ENCODE measurements at regions not wholly inside any gene's neighbourhood (a gene's known extent, or its start where the extent isn't known, plus 50 kb on each side); places are given as distances from the start of the nearest gene placed in this dataset.
"Not testable (repeated sequence)": the region's sequence is repeated elsewhere in the genome, so short reads cannot be mapped to it uniquely, and the experiment has no call there.

DNA sequence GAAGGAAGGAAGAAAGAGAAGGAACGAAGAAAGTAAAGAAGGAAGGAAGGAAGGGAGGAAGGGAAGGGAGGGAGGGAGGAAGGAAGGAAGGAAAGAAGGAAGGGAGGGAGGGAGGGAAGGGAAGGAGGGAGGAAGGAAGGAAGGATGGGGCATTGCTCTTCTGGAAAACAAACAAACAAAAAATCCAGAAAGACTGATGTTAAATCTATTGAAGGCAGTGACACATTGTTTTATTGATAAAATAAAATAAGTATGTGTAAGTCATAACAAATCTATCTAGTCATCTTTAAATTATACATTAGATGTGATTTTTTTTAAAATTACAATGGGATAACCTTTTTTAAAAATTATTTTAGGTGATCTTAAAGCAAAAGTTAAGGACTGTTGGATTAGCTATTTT, 1245.5 kb downstream of the STIM2 start:
- H3K36me3 ChIP-seq (ENCODE audit: control insufficient read depth in 1 of 2, insufficient read depth in 2 of 2, low read length in 2 of 2) = no peaks in the 10 kb centered on the region
- no peak overlapping the region for H3K4me3 ChIP-seq (ENCODE audit: low read depth in 1 of 2, low read length in 2 of 2)
- no peaks in the 10 kb centered on the region for H3K27me3 ChIP-seq (ENCODE audit: low read depth, low read length)
- no peaks in the 10 kb centered on the region for H3K9me3 ChIP-seq (ENCODE audit: control insufficient read depth in 1 of 2, low read length in 2 of 2)
- no peaks in the 10 kb centered on the region for H3K4me1 ChIP-seq (ENCODE audit: control insufficient read depth in 1 of 2, insufficient read depth in 2 of 2, low read length in 2 of 2)
- no peak overlapping the region for H3K27ac ChIP-seq (ENCODE audit: low read length)

DNA sequence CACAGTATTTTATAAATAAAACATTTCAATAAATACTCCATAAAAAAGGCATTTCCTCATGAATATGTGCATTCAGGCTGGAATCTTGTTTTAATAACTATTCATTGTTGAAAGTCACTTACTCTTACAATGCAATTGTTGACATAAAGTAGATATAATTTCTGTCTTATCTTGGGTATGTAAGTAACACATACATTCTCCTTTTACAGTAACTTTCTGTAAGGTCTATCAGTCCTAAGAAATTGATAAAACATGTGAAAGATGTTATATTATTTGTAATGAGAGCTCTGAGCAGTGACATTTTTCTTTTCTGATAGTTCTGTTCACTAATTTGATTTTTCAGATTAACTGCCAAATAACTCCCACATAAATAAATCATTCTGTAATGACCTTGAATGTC, 1249.2 kb downstream of the STIM2 start:
- Histone ChIP-seq H3K4me1 (ENCODE audit: control insufficient read depth in 1 of 2, insufficient read depth in 2 of 2, low read length in 2 of 2) (no peaks in the 10 kb centered on the region), H3K27ac (ENCODE audit: low read length) (no peak overlapping the region), H3K27me3 (ENCODE audit: low read depth, low read length) (no peaks in the 10 kb centered on the region), H3K36me3 (ENCODE audit: control insufficient read depth in 1 of 2, insufficient read depth in 2 of 2, low read length in 2 of 2) (no peaks in the 10 kb centered on the region), H3K9me3 (ENCODE audit: control insufficient read depth in 1 of 2, low read length in 2 of 2) (no peaks in the 10 kb centered on the region), H3K4me3 (ENCODE audit: low read depth in 1 of 2, low read length in 2 of 2) (no peak overlapping the region)

DNA sequence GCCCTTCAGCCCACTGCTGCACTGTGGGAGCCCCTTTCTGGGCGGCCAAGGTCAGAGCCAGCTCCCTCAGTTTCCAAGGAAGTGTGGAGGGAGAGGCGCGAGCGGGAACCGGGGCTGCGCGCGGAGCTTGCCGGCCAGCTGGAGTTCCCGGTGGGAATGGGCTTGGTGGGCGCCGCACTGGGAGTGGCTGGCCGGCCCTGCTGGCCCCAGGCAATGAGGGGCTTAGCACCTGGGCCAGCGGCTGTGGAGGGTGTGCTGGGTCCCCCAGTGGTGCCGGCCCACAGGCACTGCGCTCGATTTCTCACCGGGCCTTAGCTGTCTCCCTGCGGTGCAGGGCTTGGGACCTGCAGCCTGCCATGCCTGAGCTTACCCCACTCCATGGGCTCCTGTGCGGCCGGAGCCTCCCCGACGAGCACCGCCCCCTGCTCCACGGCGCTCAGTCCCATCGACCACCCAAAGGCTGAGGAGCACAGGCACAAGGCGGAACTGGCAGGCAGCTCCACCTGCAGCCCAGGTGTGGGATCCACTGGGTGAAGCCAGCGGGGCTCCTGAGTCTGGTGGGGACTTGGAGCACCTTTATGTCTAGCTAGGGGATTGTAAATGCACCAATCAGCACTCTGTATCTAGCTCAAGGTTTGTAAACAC, 1252.2 kb downstream of the STIM2 start:
- H3K27me3 ChIP-seq (ENCODE audit: low read depth, low read length); H3K9me3 ChIP-seq (ENCODE audit: control insufficient read depth in 1 of 2, low read length in 2 of 2); H3K27ac ChIP-seq (ENCODE audit: low read length); H3K4me3 ChIP-seq (ENCODE audit: low read depth in 1 of 2, low read length in 2 of 2); H3K36me3 ChIP-seq (ENCODE audit: control insufficient read depth in 1 of 2, insufficient read depth in 2 of 2, low read length in 2 of 2); H3K4me1 ChIP-seq (ENCODE audit: control insufficient read depth in 1 of 2, insufficient read depth in 2 of 2, low read length in 2 of 2): not testable (repeated sequence)

DNA sequence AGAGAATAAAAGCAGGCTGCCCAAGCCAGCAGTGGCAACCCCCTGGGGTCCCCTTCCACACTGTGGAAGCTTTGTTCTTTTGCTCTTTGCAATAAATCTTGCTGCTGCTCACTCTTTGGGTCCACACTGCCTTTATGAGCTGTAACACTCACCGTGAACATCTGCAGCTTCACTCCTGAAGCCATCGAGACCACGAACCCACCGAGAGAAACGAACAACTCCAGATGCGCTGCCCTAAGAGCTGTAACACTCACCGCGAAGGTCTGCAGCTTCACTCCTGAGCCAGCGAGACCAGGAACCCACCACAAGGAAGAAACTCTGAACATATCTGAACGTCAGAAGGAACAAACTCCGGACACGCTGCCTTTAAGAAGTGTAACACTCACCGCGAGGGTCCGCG, 1252.9 kb downstream of the STIM2 start:
- not testable (repeated sequence) for H3K36me3 ChIP-seq (ENCODE audit: control insufficient read depth in 1 of 2, insufficient read depth in 2 of 2, low read length in 2 of 2)

DNA sequence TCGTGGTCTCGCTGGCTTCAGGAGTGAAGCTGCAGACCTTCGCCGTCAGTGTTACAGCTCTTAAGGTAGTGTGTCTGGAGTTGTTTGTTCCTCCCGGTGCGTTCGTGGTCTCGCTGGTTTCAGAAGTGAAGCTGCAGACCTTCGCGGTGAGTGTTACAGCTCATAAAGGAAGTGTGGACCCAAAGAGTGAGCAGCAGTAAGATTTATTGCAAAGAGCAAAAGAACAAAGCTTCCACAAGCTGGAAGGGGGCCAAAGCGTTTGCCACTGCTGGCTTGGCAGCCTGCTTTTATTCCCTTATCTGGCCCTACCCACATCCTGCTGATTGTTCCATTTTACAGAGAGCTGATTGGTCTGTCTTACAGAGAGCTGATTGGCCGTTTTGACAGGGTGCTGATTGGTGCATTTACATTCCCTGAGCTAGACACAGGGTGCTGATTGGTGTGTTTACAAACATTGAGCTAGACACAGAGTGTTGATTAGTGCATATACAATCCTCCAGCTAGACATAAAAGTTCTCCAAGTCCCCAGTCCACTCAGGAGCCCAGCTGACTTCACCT, 1256.0 kb downstream of the STIM2 start:
- not testable (repeated sequence) for H3K4me1 ChIP-seq (ENCODE audit: control insufficient read depth in 1 of 2, insufficient read depth in 2 of 2, low read length in 2 of 2); H3K4me3 ChIP-seq (ENCODE audit: low read depth in 1 of 2, low read length in 2 of 2); H3K27me3 ChIP-seq (ENCODE audit: low read depth, low read length); H3K27ac ChIP-seq (ENCODE audit: low read length); H3K36me3 ChIP-seq (ENCODE audit: control insufficient read depth in 1 of 2, insufficient read depth in 2 of 2, low read length in 2 of 2); H3K9me3 ChIP-seq (ENCODE audit: control insufficient read depth in 1 of 2, low read length in 2 of 2)

More for the DNA sequence above, 1252.9 kb downstream of the STIM2 start:
- H3K4me1 ChIP-seq (ENCODE audit: control insufficient read depth in 1 of 2, insufficient read depth in 2 of 2, low read length in 2 of 2); H3K9me3 ChIP-seq (ENCODE audit: control insufficient read depth in 1 of 2, low read length in 2 of 2); H3K27me3 ChIP-seq (ENCODE audit: low read depth, low read length); H3K4me3 ChIP-seq (ENCODE audit: low read depth in 1 of 2, low read length in 2 of 2); H3K27ac ChIP-seq (ENCODE audit: low read length): not testable (repeated sequence)

DNA sequence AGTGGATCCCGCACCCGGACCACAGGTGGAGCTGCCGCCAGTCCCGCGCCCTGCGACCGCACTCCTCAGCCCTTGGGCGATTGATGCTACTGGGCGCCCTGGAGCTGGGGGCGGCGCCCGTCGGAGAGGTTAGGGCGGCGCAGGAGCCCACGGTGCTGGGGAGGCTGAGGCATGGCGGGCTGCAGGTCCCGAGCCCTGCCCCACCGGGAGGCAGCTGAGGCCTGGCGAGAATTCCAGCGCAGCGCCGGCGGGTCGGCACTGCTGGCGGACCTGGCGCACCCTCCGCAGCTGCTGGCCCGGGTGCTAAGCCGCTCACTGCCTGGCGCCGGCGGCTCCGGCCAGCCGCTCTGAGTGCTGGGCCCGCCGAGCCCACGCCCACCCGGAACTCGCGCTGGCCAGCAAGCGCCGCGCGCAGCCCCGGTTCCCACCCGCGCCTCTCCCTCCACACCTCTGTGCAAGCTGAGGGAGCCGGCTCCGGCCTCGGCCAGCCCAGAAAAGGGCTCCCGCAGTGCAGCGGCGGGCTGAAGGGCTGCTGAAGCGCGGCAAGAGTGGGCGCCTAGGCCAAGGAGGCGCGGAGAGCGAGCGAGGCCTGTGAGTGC, 1256.5 kb downstream of the STIM2 start:
- Histone ChIP-seq H3K27me3 (ENCODE audit: low read depth, low read length) (no peaks in the 10 kb centered on the region), H3K4me3 (ENCODE audit: low read depth in 1 of 2, low read length in 2 of 2) (no peak overlapping the region), H3K36me3 (ENCODE audit: control insufficient read depth in 1 of 2, insufficient read depth in 2 of 2, low read length in 2 of 2) (no peaks in the 10 kb centered on the region), H3K9me3 (ENCODE audit: control insufficient read depth in 1 of 2, low read length in 2 of 2) (peaks cover 0 to 5% of the 10 kb centered on the region in 2 donors), H3K4me1 (ENCODE audit: control insufficient read depth in 1 of 2, insufficient read depth in 2 of 2, low read length in 2 of 2) (no peaks in the 10 kb centered on the region), H3K27ac (ENCODE audit: low read length) (no peak overlapping the region)

DNA sequence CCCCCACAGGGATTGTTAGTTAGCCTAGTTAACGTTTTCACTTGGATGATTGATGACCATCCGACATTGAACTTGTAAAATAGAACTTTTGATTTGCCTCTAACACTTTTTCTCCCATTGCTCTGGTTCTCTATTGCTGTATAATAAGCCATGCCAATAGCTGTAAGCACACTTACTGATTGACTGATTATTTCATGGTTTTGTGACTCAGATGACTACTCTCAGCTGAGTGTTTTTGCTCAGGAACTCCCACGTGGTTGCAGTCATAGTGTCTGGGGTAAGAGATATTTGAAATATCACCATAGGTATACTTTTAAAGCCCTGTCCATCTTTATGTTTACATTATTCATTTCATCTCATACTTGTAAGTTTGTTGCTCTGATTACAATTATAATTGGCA, 1285.5 kb downstream of the STIM2 start:
- no peaks in the 10 kb centered on the region for H3K36me3 ChIP-seq (ENCODE audit: control insufficient read depth in 1 of 2, insufficient read depth in 2 of 2, low read length in 2 of 2)
- H3K9me3 ChIP-seq (ENCODE audit: control insufficient read depth in 1 of 2, low read length in 2 of 2) = no peaks in the 10 kb centered on the region
- no peak overlapping the region for H3K27ac ChIP-seq (ENCODE audit: low read length)
- no peaks in the 10 kb centered on the region for H3K4me1 ChIP-seq (ENCODE audit: control insufficient read depth in 1 of 2, insufficient read depth in 2 of 2, low read length in 2 of 2)
- H3K4me3 ChIP-seq (ENCODE audit: low read depth in 1 of 2, low read length in 2 of 2) = no peak overlapping the region
- no peaks in the 10 kb centered on the region for H3K27me3 ChIP-seq (ENCODE audit: low read depth, low read length)

DNA sequence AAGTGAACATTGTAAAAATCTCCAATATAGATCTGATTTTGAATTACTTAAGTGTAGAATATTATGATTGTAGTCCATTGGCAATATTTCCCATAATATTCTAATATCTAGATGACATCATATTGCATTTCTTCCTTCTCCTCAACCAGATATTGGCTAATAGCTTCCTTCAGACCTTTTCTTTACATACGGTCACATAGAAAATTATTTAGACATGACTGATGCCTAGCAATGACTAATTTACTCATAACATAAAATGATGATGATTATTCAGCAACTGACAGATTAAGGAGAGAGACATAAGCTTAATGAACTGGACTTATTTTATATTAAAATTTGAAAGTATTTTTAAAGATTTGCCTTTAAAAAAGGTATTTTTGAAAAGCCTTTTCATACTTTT, 1287.6 kb downstream of the STIM2 start:
- Histone ChIP-seq H3K36me3 (ENCODE audit: control insufficient read depth in 1 of 2, insufficient read depth in 2 of 2, low read length in 2 of 2) (no peaks in the 10 kb centered on the region), H3K27me3 (ENCODE audit: low read depth, low read length) (no peaks in the 10 kb centered on the region), H3K4me3 (ENCODE audit: low read depth in 1 of 2, low read length in 2 of 2) (no peak overlapping the region), H3K9me3 (ENCODE audit: control insufficient read depth in 1 of 2, low read length in 2 of 2) (no peaks in the 10 kb centered on the region), H3K27ac (ENCODE audit: low read length) (no peak overlapping the region), H3K4me1 (ENCODE audit: control insufficient read depth in 1 of 2, insufficient read depth in 2 of 2, low read length in 2 of 2) (no peaks in the 10 kb centered on the region)

DNA sequence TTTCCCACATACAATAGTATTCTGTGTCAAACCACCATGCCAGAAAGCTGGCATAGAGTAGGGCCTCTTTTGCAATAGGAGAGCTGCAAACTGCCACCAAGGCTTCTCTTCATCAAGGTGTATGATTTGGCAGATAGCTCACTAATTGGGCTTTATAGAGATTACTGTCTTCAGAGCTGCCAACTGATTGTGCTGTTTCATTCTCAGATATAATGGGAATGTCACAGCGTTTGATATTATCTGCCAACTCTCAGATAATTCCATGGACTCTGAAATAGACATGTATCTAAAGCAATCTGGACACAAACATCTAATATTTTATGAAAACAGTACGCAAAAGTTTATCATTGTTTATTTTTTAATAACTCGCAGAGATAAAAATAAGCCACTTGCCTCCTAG, 1289.1 kb downstream of the STIM2 start:
- Histone ChIP-seq H3K27me3 (ENCODE audit: low read depth, low read length) (no peaks in the 10 kb centered on the region), H3K36me3 (ENCODE audit: control insufficient read depth in 1 of 2, insufficient read depth in 2 of 2, low read length in 2 of 2) (no peaks in the 10 kb centered on the region), H3K4me1 (ENCODE audit: control insufficient read depth in 1 of 2, insufficient read depth in 2 of 2, low read length in 2 of 2) (no peaks in the 10 kb centered on the region), H3K9me3 (ENCODE audit: control insufficient read depth in 1 of 2, low read length in 2 of 2) (no peaks in the 10 kb centered on the region), H3K27ac (ENCODE audit: low read length) (no peak overlapping the region), H3K4me3 (ENCODE audit: low read depth in 1 of 2, low read length in 2 of 2) (no peak overlapping the region)

DNA sequence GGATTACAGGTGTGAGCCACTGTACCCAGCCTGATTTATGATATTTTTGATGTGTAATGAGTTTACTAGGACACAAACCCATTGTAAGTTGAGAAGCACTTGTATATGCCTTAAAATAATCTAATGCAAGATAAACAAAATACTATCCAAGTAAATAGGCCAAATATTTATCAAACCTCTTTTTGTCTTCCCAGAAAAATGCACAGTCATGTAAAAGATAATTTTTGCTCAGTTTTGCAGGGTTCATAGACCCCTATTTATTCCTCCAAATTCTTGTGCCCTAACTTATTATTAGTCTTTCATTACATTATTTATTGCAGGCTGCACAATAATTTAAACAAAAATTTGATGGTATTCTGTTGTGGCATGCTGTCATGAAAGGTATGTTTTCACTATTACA, 1290.7 kb downstream of the STIM2 start:
- Histone ChIP-seq H3K27ac (ENCODE audit: low read length) (no peak overlapping the region), H3K4me3 (ENCODE audit: low read depth in 1 of 2, low read length in 2 of 2) (no peak overlapping the region), H3K27me3 (ENCODE audit: low read depth, low read length) (no peaks in the 10 kb centered on the region), H3K4me1 (ENCODE audit: control insufficient read depth in 1 of 2, insufficient read depth in 2 of 2, low read length in 2 of 2) (no peaks in the 10 kb centered on the region), H3K9me3 (ENCODE audit: control insufficient read depth in 1 of 2, low read length in 2 of 2) (no peaks in the 10 kb centered on the region), H3K36me3 (ENCODE audit: control insufficient read depth in 1 of 2, insufficient read depth in 2 of 2, low read length in 2 of 2) (no peaks in the 10 kb centered on the region)

DNA sequence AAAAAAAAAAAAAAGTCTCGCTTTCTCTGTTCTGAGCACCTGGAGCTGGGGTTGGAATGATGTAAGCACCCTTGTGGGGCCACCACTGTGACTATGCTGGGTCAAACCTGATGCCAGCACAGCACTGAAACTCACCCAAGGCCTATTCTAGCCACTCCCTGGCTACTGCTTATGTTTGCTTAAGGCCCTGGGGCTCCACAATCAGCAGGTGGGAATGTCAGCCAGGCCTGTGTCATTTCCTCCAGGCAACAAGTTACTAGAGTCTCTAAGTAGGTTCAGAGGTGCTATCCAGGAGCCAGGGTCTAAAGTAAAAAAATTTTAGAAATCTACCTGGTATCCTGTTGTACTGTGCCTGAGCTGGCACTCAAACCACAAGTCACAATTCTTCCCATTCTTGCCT, 1306.8 kb downstream of the STIM2 start:
- peaks cover 0 to 2% of the 10 kb centered on the region in 2 donors for H3K9me3 ChIP-seq (ENCODE audit: control insufficient read depth in 1 of 2, low read length in 2 of 2)

DNA sequence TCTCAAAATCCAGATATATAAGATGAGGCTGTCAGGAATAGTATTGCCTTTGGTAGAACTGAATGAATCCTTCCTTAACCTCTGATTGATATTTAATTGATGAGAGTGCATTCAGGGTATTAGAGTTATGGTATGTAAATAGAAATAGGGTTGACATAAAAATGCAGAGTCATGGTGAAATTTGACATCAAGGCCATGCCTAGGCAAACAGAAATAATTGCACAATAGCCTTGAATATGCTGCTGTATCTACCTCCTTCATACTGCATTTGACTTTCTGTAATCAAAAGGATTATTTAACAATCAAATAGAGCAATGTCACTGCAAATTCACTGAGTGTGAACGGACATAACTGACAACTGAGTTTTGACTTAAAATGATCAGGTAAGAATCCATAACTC, 1316.3 kb downstream of the STIM2 start:
- no peaks in the 10 kb centered on the region for H3K36me3 ChIP-seq (ENCODE audit: control insufficient read depth in 1 of 2, insufficient read depth in 2 of 2, low read length in 2 of 2)
- H3K9me3 ChIP-seq (ENCODE audit: control insufficient read depth in 1 of 2, low read length in 2 of 2) = no peaks in the 10 kb centered on the region
- H3K27ac ChIP-seq (ENCODE audit: low read length) = no peak overlapping the region
- H3K4me3 ChIP-seq (ENCODE audit: low read depth in 1 of 2, low read length in 2 of 2) = no peak overlapping the region
- no peaks in the 10 kb centered on the region for H3K27me3 ChIP-seq (ENCODE audit: low read depth, low read length)
- no peaks in the 10 kb centered on the region for H3K4me1 ChIP-seq (ENCODE audit: control insufficient read depth in 1 of 2, insufficient read depth in 2 of 2, low read length in 2 of 2)

More for the DNA sequence above, 1306.8 kb downstream of the STIM2 start:
- Histone ChIP-seq H3K4me1 (ENCODE audit: control insufficient read depth in 1 of 2, insufficient read depth in 2 of 2, low read length in 2 of 2) (no peaks in the 10 kb centered on the region), H3K27me3 (ENCODE audit: low read depth, low read length) (no peaks in the 10 kb centered on the region), H3K27ac (ENCODE audit: low read length) (no peak overlapping the region), H3K36me3 (ENCODE audit: control insufficient read depth in 1 of 2, insufficient read depth in 2 of 2, low read length in 2 of 2) (no peaks in the 10 kb centered on the region), H3K4me3 (ENCODE audit: low read depth in 1 of 2, low read length in 2 of 2) (no peak overlapping the region)
